Activated CD4-positive, CD25-positive, alpha-beta regulatory T cell treated with anti-CD3 and anti-CD28 coated beads, Interleukin-2, amount 50 U/mL, for 24 hours (primary cell): ENCODE measurements at regions not wholly inside any gene's neighbourhood (a gene's known extent, or its start where the extent isn't known, plus 50 kb on each side); places are given as distances from the start of the nearest gene placed in this dataset.
"Not testable (repeated sequence)": the region's sequence is repeated elsewhere in the genome, so short reads cannot be mapped to it uniquely, and the experiment has no call there.

Experiments used
- ATAC-seq, 2 donors: fragments of 150-1000 bp; cut with Tn5 transposase; one replicate each; pipeline ENCODE4 v1.10.0; 2021; ENCODE audit warnings: mild to moderate bottlenecking in 1 of 2, moderate library complexity in 1 of 2

GRCh38 chr12:30201301-30202160 is 417.8 kb upstream of the TMTC1 start:
- ATAC-seq: no peak

GRCh38 chr12:30200864-30201263 is 417.1 kb upstream of the TMTC1 start:
- no peak for ATAC-seq

- ATAC-seq: no peak
Measured at GRCh38 chr12:30197392-30198057, 413.8 kb upstream of the TMTC1 start.

GRCh38 chr12:30191696-30192455 is 408.1 kb upstream of the TMTC1 start:
- ATAC-seq: no peak

GRCh38 chr12:30188602-30189326 is 405.0 kb upstream of the TMTC1 start:
- ATAC-seq: no peak

GRCh38 chr12:30187426-30187825 is 403.7 kb upstream of the TMTC1 start:
- no peak for ATAC-seq

GRCh38 chr12:30181334-30181733 is 397.6 kb upstream of the TMTC1 start:
- ATAC-seq: no peak

- no peak for ATAC-seq
Measured at GRCh38 chr12:30180602-30181001, 396.9 kb upstream of the TMTC1 start.

- no peak for ATAC-seq
Measured at GRCh38 chr12:30178916-30179315, 395.2 kb upstream of the TMTC1 start.

- peak in 1 of 2 donors; percentile 21 for ATAC-seq
Measured at GRCh38 chr12:30169839-30170591, 386.3 kb upstream of the TMTC1 start.

GRCh38 chr12:30166006-30166795 is 382.5 kb upstream of the TMTC1 start:
- ATAC-seq: no peak

GRCh38 chr12:30164382-30165318 is 380.9 kb upstream of the TMTC1 start:
- ATAC-seq: no peak

- ATAC-seq: not testable (repeated sequence)
Measured at GRCh38 chr12:30156833-30157232, 373.1 kb upstream of the TMTC1 start.

GRCh38 chr12:30155001-30155730 is 371.4 kb upstream of the TMTC1 start:
- ATAC-seq: no peak

GRCh38 chr12:30153981-30154380 is 370.2 kb upstream of the TMTC1 start:
- ATAC-seq: no peak

- ATAC-seq: no peak
Measured at GRCh38 chr12:30152705-30153104, 369.0 kb upstream of the TMTC1 start.

GRCh38 chr12:30151831-30152230 is 368.1 kb upstream of the TMTC1 start:
- no peak for ATAC-seq

- ATAC-seq: no peak
Measured at GRCh38 chr12:30146561-30146960, 362.8 kb upstream of the TMTC1 start.

GRCh38 chr12:30145684-30146032 is 361.9 kb upstream of the TMTC1 start:
- no peak for ATAC-seq
